GM12865 (cell line): ENCODE measurements at regions not wholly inside any gene's neighbourhood (a gene's known extent, or its start where the extent isn't known, plus 50 kb on each side); places are given as distances from the start of the nearest gene placed in this dataset.

ENCODE experiments used
- DNase-seq: peaks from one replicate; pipeline ENCODE4 v3.0.0; 2010; ENCODE audit warnings: low read depth
- H3K4me3 ChIP-seq: 2 replicates; pipeline ENCODE4 v1.5.1; 2011; ENCODE audit warnings: mild to moderate bottlenecking, low read depth, low read length, control low read depth
- TF ChIP-seq, protein P1 (sequence below): IDR thresholded peaks from 2 replicates; pipeline ENCODE4 v1.5.1; 2011; ENCODE audit warnings: low read length, control low read depth, low read depth, inconsistent platforms; ENCODE audit not compliant: insufficient read depth; ENCODE audit errors: missing control alignments

GRCh38 chr15:91576096-91576495, 277.4 kb upstream of the SLCO3A1 start:
- no peak for DNase-seq
- TF ChIP-seq, protein P1, sequence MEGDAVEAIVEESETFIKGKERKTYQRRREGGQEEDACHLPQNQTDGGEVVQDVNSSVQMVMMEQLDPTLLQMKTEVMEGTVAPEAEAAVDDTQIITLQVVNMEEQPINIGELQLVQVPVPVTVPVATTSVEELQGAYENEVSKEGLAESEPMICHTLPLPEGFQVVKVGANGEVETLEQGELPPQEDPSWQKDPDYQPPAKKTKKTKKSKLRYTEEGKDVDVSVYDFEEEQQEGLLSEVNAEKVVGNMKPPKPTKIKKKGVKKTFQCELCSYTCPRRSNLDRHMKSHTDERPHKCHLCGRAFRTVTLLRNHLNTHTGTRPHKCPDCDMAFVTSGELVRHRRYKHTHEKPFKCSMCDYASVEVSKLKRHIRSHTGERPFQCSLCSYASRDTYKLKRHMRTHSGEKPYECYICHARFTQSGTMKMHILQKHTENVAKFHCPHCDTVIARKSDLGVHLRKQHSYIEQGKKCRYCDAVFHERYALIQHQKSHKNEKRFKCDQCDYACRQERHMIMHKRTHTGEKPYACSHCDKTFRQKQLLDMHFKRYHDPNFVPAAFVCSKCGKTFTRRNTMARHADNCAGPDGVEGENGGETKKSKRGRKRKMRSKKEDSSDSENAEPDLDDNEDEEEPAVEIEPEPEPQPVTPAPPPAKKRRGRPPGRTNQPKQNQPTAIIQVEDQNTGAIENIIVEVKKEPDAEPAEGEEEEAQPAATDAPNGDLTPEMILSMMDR = no peak
- no peak overlapping the region for H3K4me3 ChIP-seq

- no peak for DNase-seq
- TF ChIP-seq, protein P1 = no peak
- H3K4me3 ChIP-seq = no peak overlapping the region
Observed at GRCh38 chr15:91578511-91578910, 275.0 kb upstream of the SLCO3A1 start.

DNA sequence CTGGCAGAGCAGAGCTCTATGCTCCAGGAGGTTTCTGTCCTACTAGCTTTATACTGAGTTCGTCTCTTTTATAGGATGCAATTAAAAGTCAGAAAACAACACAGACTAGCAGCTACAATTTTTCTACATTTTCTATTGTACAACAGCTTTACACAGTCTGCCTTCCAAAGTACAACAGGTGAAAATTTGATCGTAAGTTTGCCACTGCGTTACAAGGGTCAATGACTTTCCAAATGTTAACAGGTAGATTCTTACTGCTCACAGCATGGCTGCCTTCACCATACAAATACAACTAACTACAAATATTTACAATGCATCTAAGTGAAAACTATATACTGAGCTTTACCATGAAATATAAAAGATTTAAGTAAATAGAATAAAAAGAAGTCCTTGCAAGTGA, 268.6 kb upstream of the SLCO3A1 start:
- H3K4me3 ChIP-seq = no peak overlapping the region
- TF ChIP-seq, protein P1 = no peak
- no peak for DNase-seq

- no peak for DNase-seq
- H3K4me3 ChIP-seq = no peak overlapping the region
- TF ChIP-seq, protein P1 = no peak
Observed at GRCh38 chr15:91586560-91586959, 266.9 kb upstream of the SLCO3A1 start.

GRCh38 chr15:91589360-91589759, 264.1 kb upstream of the SLCO3A1 start:
- no peak for DNase-seq
- H3K4me3 ChIP-seq = no peak overlapping the region
- TF ChIP-seq, protein P1 = no peak

DNA sequence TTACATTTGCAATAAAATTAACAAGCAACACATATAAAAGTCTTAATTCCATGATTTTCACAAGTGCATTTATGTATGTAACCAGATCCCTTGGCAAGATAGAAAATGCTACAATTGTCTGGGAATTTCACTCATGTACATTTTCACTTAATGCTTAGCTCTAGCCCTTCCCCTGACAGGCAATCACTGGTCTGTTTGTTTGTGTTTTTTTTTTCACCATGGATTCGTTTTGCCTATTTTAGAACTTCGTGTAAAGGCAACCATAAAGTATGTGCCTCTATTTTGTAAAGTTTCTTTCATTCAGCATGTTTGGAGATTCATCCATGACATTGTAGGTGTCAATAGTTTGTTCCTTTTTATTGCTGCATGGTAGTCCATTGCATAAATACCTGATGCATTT, 260.9 kb upstream of the SLCO3A1 start:
- TF ChIP-seq, protein P1 = no peak
- DNase-seq = no peak

DNA sequence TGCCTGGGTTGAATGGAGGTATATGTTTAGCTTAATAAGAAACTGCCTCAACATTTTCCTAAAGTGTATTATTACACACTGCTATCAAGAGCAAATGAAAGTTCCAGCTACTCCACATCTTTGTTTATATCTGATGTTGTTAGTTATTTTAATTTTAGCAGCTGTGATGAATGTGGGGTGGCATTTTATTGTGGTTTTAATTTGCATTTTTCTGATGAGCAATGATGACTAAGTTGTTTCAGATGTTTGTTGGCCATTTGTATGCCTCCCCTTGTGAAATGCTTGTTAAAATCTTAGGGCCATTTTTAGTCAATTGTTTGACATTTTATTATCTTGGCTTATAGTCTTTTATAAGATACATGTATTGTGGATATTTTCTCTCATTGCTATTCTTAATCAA, 260.4 kb upstream of the SLCO3A1 start:
- TF ChIP-seq, protein P1 = no peak
- H3K4me3 ChIP-seq = no peak overlapping the region
- no peak for DNase-seq

More for the DNA sequence above, 260.9 kb upstream of the SLCO3A1 start:
- no peak overlapping the region for H3K4me3 ChIP-seq
